MM.1S (cell line): ENCODE measurements at regions not wholly inside any gene's neighbourhood (a gene's known extent, or its start where the extent isn't known, plus 50 kb on each side); places are given as distances from the start of the nearest gene placed in this dataset.

Experiments
- CTCF ChIP-seq: fragments of 300-600 bp; sonication (generic); IDR thresholded peaks from 2 replicates; pipeline ENCODE4 v1.5.1; 2016; ENCODE audit warnings: antibody characterized with exemption, low read length, mixed read lengths
- EZH2 ChIP-seq: fragments of 300-600 bp; sonication (generic); optimal IDR thresholded peaks from 2 replicates; pipeline ENCODE3; 2017; ENCODE audit warnings: low read depth, mild to moderate bottlenecking, antibody characterized with exemption, low read length, mixed read lengths
- EZH2phosphoT487 ChIP-seq: fragments of 300-600 bp; sonication (generic); IDR thresholded peaks from 2 replicates; pipeline ENCODE4 v1.6.1; 2018; ENCODE audit warnings: antibody characterized with exemption, low read length

GRCh38 chr10:61223576-61223975, 229.6 kb downstream of the TMEM26 start:
- no peak for TF ChIP-seq CTCF
- TF ChIP-seq EZH2 = no peak
- TF ChIP-seq EZH2phosphoT487 = no peak
